ENCODE measurements at regions not wholly inside any gene's neighbourhood (a gene's known extent, or its start where the extent isn't known, plus 50 kb on each side); places are given as distances from the start of the nearest gene placed in this dataset.

GRCh38 chr3:76733073-76733759, 306.7 kb upstream of the ROBO2 start:
- FAIRE-seq (no peak), DNase-seq (ENCODE audit: low read depth, low spot score) (no peak), ATAC-seq (no peak)
- H2AFZ ChIP-seq (ENCODE audit: control insufficient read depth, low read depth, low read length), result no peak overlapping the region
- no peaks in the 10 kb centered on the region for H3K4me1 ChIP-seq (ENCODE audit: control insufficient read depth, insufficient read depth, low read length)
- H3K27me3 ChIP-seq (replicated peaks in 1 of 2; ENCODE audit: control insufficient read depth in 2 of 2, insufficient read depth in 2 of 2, low read length in 1 of 2), result no peaks in the 10 kb centered on the region
- TF ChIP-seq HCFC1 (IDR thresholded peaks at IDR 0.05; ENCODE audit: low read length), result no peak
- no peak for TF ChIP-seq NFYA (IDR thresholded peaks at IDR 0.05; ENCODE audit: borderline replicate concordance, low read depth, low read length)
- no peak for TF ChIP-seq E4F1 (IDR thresholded peaks at IDR 0.05; ENCODE audit: borderline replicate concordance, partially characterized antibody)
- H3K27ac ChIP-seq (ENCODE audit: control insufficient read depth, insufficient read depth), result no peak overlapping the region
- no peak overlapping the region for H3K4me3 ChIP-seq
- WGBS (ENCODE audit: insufficient coverage, insufficient replicate concordance, low lambda C conversion rate, missing lambda C conversion rate), result 46% methylated on average over 1 of the region's 1 CpG
- no peak overlapping the region for H3K9ac ChIP-seq (ENCODE audit: control insufficient read depth, insufficient read depth, low read length)
- no peak overlapping the region for H3K4me2 ChIP-seq (ENCODE audit: control insufficient read depth, insufficient read depth)
- ChIA-PET CTCF (no interaction called here), POLR2A (no interaction called here), SMC1A (ENCODE audit: uncharacterized antibody, unreplicated experiment) (no interaction called here), RAD21 (ENCODE audit: unreplicated experiment) (no interaction called here)
- in situ Hi-C loops (cut with MboI), result no loop called here
- BruUV-seq (replicated peaks), result no TSS peak
- no peaks in the 10 kb centered on the region for H3K79me2 ChIP-seq (ENCODE audit: control insufficient read depth, insufficient read depth, low read length)
- intact Hi-C loops (cut with micrococcal nuclease; ENCODE audit: unreplicated experiment), result no loop called here
- H3K36me3 ChIP-seq (ENCODE audit: control insufficient read depth in 2 of 2, insufficient read depth in 2 of 2, low read length in 1 of 2), result no peaks in the 10 kb centered on the region
- no peaks in the 10 kb centered on the region for H4K20me1 ChIP-seq (ENCODE audit: control insufficient read depth, insufficient read depth)
- no peaks in the 10 kb centered on the region for H3K9me3 ChIP-seq (replicated peaks; ENCODE audit: control insufficient read depth, insufficient read depth, low read length)

GRCh38 chr3:76735152-76735551, 304.7 kb upstream of the ROBO2 start:
- intact Hi-C loops (cut with micrococcal nuclease; ENCODE audit: unreplicated experiment), result no loop called here
- Histone ChIP-seq H3K4me2 (ENCODE audit: control insufficient read depth, insufficient read depth) (no peak overlapping the region), H3K36me3 (ENCODE audit: control insufficient read depth in 2 of 2, insufficient read depth in 2 of 2, low read length in 1 of 2) (no peaks in the 10 kb centered on the region), H3K27ac (ENCODE audit: control insufficient read depth, insufficient read depth) (no peak overlapping the region), H3K4me1 (ENCODE audit: control insufficient read depth, insufficient read depth, low read length) (no peaks in the 10 kb centered on the region), H3K4me3 (no peak overlapping the region), H2AFZ (ENCODE audit: control insufficient read depth, low read depth, low read length) (no peak overlapping the region), H3K79me2 (ENCODE audit: control insufficient read depth, insufficient read depth, low read length) (no peaks in the 10 kb centered on the region), H4K20me1 (ENCODE audit: control insufficient read depth, insufficient read depth) (no peaks in the 10 kb centered on the region), H3K27me3 (replicated peaks in 1 of 2; ENCODE audit: control insufficient read depth in 2 of 2, insufficient read depth in 2 of 2, low read length in 1 of 2) (no peaks in the 10 kb centered on the region), H3K9ac (ENCODE audit: control insufficient read depth, insufficient read depth, low read length) (no peak overlapping the region), H3K9me3 (replicated peaks; ENCODE audit: control insufficient read depth, insufficient read depth, low read length) (no peaks in the 10 kb centered on the region)
- RAD21 ChIA-PET (ENCODE audit: unreplicated experiment), result no interaction called here
- no TSS peak for BruUV-seq (replicated peaks)
- in situ Hi-C loops (cut with MboI), result no loop called here
- CTCF ChIA-PET, result no interaction called here
- SMC1A ChIA-PET (ENCODE audit: uncharacterized antibody, unreplicated experiment), result interaction anchor here (1.0 kb wide), 1 partner anchor 457 kb away, joined by 3 read pairs; no protein-coding TSS in a partner anchor
- DNase-seq (ENCODE audit: low read depth, low spot score), result no peak
- no peak for ATAC-seq
- 0% methylated on average over 3 of the region's 3 CpGs for WGBS (ENCODE audit: insufficient coverage, insufficient replicate concordance, low lambda C conversion rate, missing lambda C conversion rate)
- FAIRE-seq, result no peak
- POLR2A ChIA-PET, result no interaction called here
- TF ChIP-seq NFYA (IDR thresholded peaks at IDR 0.05; ENCODE audit: borderline replicate concordance, low read depth, low read length) (no peak), MEF2A (IDR thresholded peaks at IDR 0.05; ENCODE audit: insufficient read depth, low read depth, low read length) (no peak), SP1 (IDR thresholded peaks at IDR 0.05; ENCODE audit: low read depth, low read length) (no peak), PBX3 (IDR thresholded peaks at IDR 0.05; ENCODE audit: insufficient replicate concordance, low read depth, low read length) (no peak), TCF12 (IDR thresholded peaks at IDR 0.05; ENCODE audit: low read depth, low read length) (no peak)
